ENCODE measurements at regions not wholly inside any gene's neighbourhood (a gene's known extent, or its start where the extent isn't known, plus 50 kb on each side); places are given as distances from the start of the nearest gene placed in this dataset.

- Histone ChIP-seq H3K9me3 (no peaks in the 10 kb centered on the region), H3K4me1 (no peaks in the 10 kb centered on the region), H3K27ac (no peak overlapping the region), H3K4me3 (no peak overlapping the region), H3K27me3 (no peaks in the 10 kb centered on the region), H3K36me3 (no peaks in the 10 kb centered on the region)
- DNase-seq (ENCODE audit: low spot score in 2 of 2), result no peak
- TF ChIP-seq EP300 (IDR thresholded peaks at IDR 0.05) (no peak), POLR2A (IDR thresholded peaks at IDR 0.05) (no peak), POLR2AphosphoS5 (IDR thresholded peaks at IDR 0.05) (no peak), CTCF (IDR thresholded peaks at IDR 0.05) (no peak)
- 71% methylated on average over 7 of the region's 7 CpGs for WGBS
Measured at GRCh38 chr16:49116873-49117272, 164.8 kb downstream of the CBLN1 start.

DNA sequence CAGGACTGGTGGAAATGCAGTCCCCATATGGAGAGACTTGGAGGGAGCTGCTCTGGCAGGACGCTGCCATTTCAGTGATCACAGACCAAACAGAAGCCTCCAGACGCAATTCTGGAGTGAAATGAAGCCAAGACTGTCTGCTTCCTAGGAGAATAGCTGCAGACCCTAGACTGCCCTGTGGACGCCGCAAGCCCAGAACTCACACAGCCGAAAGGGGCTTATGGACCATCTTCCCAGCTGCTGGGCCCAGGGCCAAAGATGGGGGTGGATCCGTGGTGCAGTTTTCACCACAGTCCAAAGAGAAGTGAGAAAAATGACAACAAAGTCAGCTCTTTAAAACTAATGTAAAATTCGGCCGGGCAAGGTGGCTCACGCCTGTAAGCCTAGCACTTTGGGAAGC lies 165.7 kb downstream of the CBLN1 start:
- no peak overlapping the region for H3K4me3 ChIP-seq
- H3K9me3 ChIP-seq, result no peaks in the 10 kb centered on the region
- 67% methylated on average over 9 of the region's 9 CpGs for WGBS
- H3K4me1 ChIP-seq, result no peaks in the 10 kb centered on the region
- no peaks in the 10 kb centered on the region for H3K27me3 ChIP-seq
- no peak for TF ChIP-seq POLR2AphosphoS5 (IDR thresholded peaks at IDR 0.05)
- TF ChIP-seq POLR2A (IDR thresholded peaks at IDR 0.05), result no peak
- TF ChIP-seq CTCF (IDR thresholded peaks at IDR 0.05), result no peak
- TF ChIP-seq EP300 (IDR thresholded peaks at IDR 0.05), result no peak
- no peak overlapping the region for H3K27ac ChIP-seq
- no peaks in the 10 kb centered on the region for H3K36me3 ChIP-seq
- DNase-seq (ENCODE audit: low spot score in 2 of 2), result no peak

DNA sequence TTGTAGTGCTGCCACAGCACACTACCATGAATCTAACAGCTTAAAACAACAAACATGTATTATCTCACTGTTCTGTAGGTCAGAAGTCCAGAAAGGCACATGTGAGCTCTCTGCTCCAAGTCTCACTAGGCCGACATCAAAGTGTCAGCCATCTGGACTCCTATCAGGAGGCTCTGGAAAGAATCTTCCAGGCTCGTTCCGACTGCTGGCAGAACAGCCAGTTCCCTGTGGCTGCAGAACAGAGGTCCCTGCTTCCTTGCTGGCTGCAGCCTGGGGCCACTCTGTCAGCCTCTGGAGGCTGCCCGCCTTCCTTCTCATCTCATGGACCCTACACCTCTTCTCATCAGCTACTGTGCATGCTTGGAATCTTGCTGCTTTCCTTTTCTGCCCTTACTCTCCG lies 168.9 kb downstream of the CBLN1 start:
- no peak for DNase-seq (ENCODE audit: low spot score in 2 of 2)
- Histone ChIP-seq H3K27me3 (no peaks in the 10 kb centered on the region), H3K4me1 (no peaks in the 10 kb centered on the region), H3K4me3 (no peak overlapping the region), H3K36me3 (no peaks in the 10 kb centered on the region), H3K9me3 (no peaks in the 10 kb centered on the region), H3K27ac (no peak overlapping the region)
- no peak for TF ChIP-seq POLR2A (IDR thresholded peaks at IDR 0.05)
- no peak for TF ChIP-seq CTCF (IDR thresholded peaks at IDR 0.05)
- TF ChIP-seq EP300 (IDR thresholded peaks at IDR 0.05), result no peak
- no peak for TF ChIP-seq POLR2AphosphoS5 (IDR thresholded peaks at IDR 0.05)
- WGBS, result 62% methylated on average over 5 of the region's 5 CpGs

- Histone ChIP-seq H3K27ac (no peak overlapping the region), H3K27me3 (no peaks in the 10 kb centered on the region), H3K9me3 (no peaks in the 10 kb centered on the region), H3K36me3 (no peaks in the 10 kb centered on the region), H3K4me1 (no peaks in the 10 kb centered on the region), H3K4me3 (no peak overlapping the region)
- no peak for TF ChIP-seq POLR2AphosphoS5 (IDR thresholded peaks at IDR 0.05)
- TF ChIP-seq EP300 (IDR thresholded peaks at IDR 0.05), result no peak
- TF ChIP-seq POLR2A (IDR thresholded peaks at IDR 0.05), result no peak
- no peak for TF ChIP-seq CTCF (IDR thresholded peaks at IDR 0.05)
- 85% methylated on average over 1 of the region's 1 CpG for WGBS
- DNase-seq (ENCODE audit: low spot score in 2 of 2), result no peak
Measured at GRCh38 chr16:49111351-49111750, 170.3 kb downstream of the CBLN1 start.

- 83% methylated on average over 3 of the region's 3 CpGs for WGBS
- no peaks in the 10 kb centered on the region for H3K36me3 ChIP-seq
- H3K27ac ChIP-seq, result no peak overlapping the region
- H3K4me3 ChIP-seq, result no peak overlapping the region
- H3K27me3 ChIP-seq, result no peaks in the 10 kb centered on the region
- no peaks in the 10 kb centered on the region for H3K9me3 ChIP-seq
- no peaks in the 10 kb centered on the region for H3K4me1 ChIP-seq
- no peak for TF ChIP-seq EP300 (IDR thresholded peaks at IDR 0.05)
- TF ChIP-seq POLR2AphosphoS5 (IDR thresholded peaks at IDR 0.05), result no peak
- no peak for TF ChIP-seq POLR2A (IDR thresholded peaks at IDR 0.05)
- TF ChIP-seq CTCF (IDR thresholded peaks at IDR 0.05), result no peak
- no peak for DNase-seq (ENCODE audit: low spot score in 2 of 2)
Measured at GRCh38 chr16:49108611-49109010, 173.0 kb downstream of the CBLN1 start.

Measured in suprapubic skin (tissue), 4 donors.